ENCODE measurements at regions not wholly inside any gene's neighbourhood (a gene's known extent, or its start where the extent isn't known, plus 50 kb on each side); places are given as distances from the start of the nearest gene placed in this dataset.
"Not testable (repeated sequence)": the region's sequence is repeated elsewhere in the genome, so short reads cannot be mapped to it uniquely, and the experiment has no call there.

- 90 to 95% methylated on average over 9 to 14 of the region's 14 CpGs for WGBS, 2 experiments (ENCODE audit: insufficient coverage in 1 of 2, insufficient read length in 1 of 2)
- no peak for TF ChIP-seq CTCF (conservative IDR thresholded peaks at IDR 0.05)
- Histone ChIP-seq H3K9me3 (ENCODE audit: control insufficient read depth, low read length) (no peaks in the 10 kb centered on the region), H3K9ac (ENCODE audit: extremely low read depth, low read length, poor library complexity, severe bottlenecking) (no peak overlapping the region), H3K4me3 (ENCODE audit: low read length) (no peak overlapping the region), H3K27ac (ENCODE audit: low read depth, low read length) (no peak overlapping the region), H3K4me1 (ENCODE audit: control insufficient read depth, insufficient read depth, low read length) (peaks cover 4% of the 10 kb centered on the region), H3K36me3 (ENCODE audit: control insufficient read depth, insufficient read depth, low read length) (no peaks in the 10 kb centered on the region), H3K27me3 (ENCODE audit: control insufficient read depth, insufficient read depth, low read length, poor library complexity, severe bottlenecking) (no peaks in the 10 kb centered on the region)
- Mint-ChIP-seq H3K27ac (no peak overlapping the region), H3K9me3 (peaks cover 3% of the 10 kb centered on the region), H3K36me3 (ENCODE audit: low read depth) (no peaks in the 10 kb centered on the region), H3K27me3 (ENCODE audit: insufficient read depth) (no peaks in the 10 kb centered on the region), H3K4me1 (peaks cover 14% of the 10 kb centered on the region), H3K4me3 (no peak overlapping the region)
- no peak for DNase-seq
Observed at GRCh38 chr5:17129093-17129849, 88.2 kb upstream of the BASP1 start.

GRCh38 chr5:17130302-17130701 is 87.1 kb upstream of the BASP1 start:
- H3K9ac ChIP-seq (ENCODE audit: extremely low read depth, low read length, poor library complexity, severe bottlenecking); H3K4me1 ChIP-seq (ENCODE audit: control insufficient read depth, insufficient read depth, low read length); H3K27me3 Mint-ChIP-seq (ENCODE audit: insufficient read depth); H3K36me3 Mint-ChIP-seq (ENCODE audit: low read depth); H3K27ac ChIP-seq (ENCODE audit: low read depth, low read length); DNase-seq; H3K9me3 ChIP-seq (ENCODE audit: control insufficient read depth, low read length); H3K4me3 Mint-ChIP-seq; H3K9me3 Mint-ChIP-seq; H3K27me3 ChIP-seq (ENCODE audit: control insufficient read depth, insufficient read depth, low read length, poor library complexity, severe bottlenecking); H3K4me3 ChIP-seq (ENCODE audit: low read length); H3K27ac Mint-ChIP-seq; H3K36me3 ChIP-seq (ENCODE audit: control insufficient read depth, insufficient read depth, low read length): not testable (repeated sequence)
- peaks cover 14% of the 10 kb centered on the region for H3K4me1 Mint-ChIP-seq
- 85 to 86% methylated on average over 5 to 9 of the region's 9 CpGs for WGBS, 2 experiments (ENCODE audit: insufficient coverage in 1 of 2, insufficient read length in 1 of 2)

- peaks cover 14% of the 10 kb centered on the region for H3K4me1 Mint-ChIP-seq
- no peak overlapping the region for H3K27ac Mint-ChIP-seq
- no peak overlapping the region for H3K27ac ChIP-seq (ENCODE audit: low read depth, low read length)
Observed at GRCh38 chr5:17132444-17133083, 84.9 kb upstream of the BASP1 start.

More at GRCh38 chr5:17132444-17133083, 84.9 kb upstream of the BASP1 start:
- Mint-ChIP-seq H3K27me3 (ENCODE audit: insufficient read depth) (no peaks in the 10 kb centered on the region), H3K9me3 (peaks cover 3% of the 10 kb centered on the region), H3K36me3 (ENCODE audit: low read depth) (no peaks in the 10 kb centered on the region), H3K4me3 (no peak overlapping the region)
- H3K36me3 ChIP-seq (ENCODE audit: control insufficient read depth, insufficient read depth, low read length): no peaks in the 10 kb centered on the region
- H3K27me3 ChIP-seq (ENCODE audit: control insufficient read depth, insufficient read depth, low read length, poor library complexity, severe bottlenecking): no peaks in the 10 kb centered on the region
- 36 to 38% methylated on average over 4 of the region's 4 CpGs for WGBS, 2 experiments (ENCODE audit: insufficient coverage in 1 of 2, insufficient read length in 1 of 2)
- TF ChIP-seq CTCF (conservative IDR thresholded peaks at IDR 0.05): peak; percentile 84
- no peak overlapping the region for H3K9ac ChIP-seq (ENCODE audit: extremely low read depth, low read length, poor library complexity, severe bottlenecking)
- DNase-seq: no peak
- H3K4me3 ChIP-seq (ENCODE audit: low read length): no peak overlapping the region
- peaks cover 4% of the 10 kb centered on the region for H3K4me1 ChIP-seq (ENCODE audit: control insufficient read depth, insufficient read depth, low read length)
- no peaks in the 10 kb centered on the region for H3K9me3 ChIP-seq (ENCODE audit: control insufficient read depth, low read length)
